ENCODE measurements at regions not wholly inside any gene's neighbourhood (a gene's known extent, or its start where the extent isn't known, plus 50 kb on each side); places are given as distances from the start of the nearest gene placed in this dataset.
"Not testable (repeated sequence)": the region's sequence is repeated elsewhere in the genome, so short reads cannot be mapped to it uniquely, and the experiment has no call there.

GRCh38 chr4:126661194-126661593, 971.6 kb upstream of the INTU start:
- no peak for DNase-seq (ENCODE audit: low read depth, low spot score)
- no peak overlapping the region for H3K27ac ChIP-seq

GRCh38 chr4:126664839-126665238, 967.9 kb upstream of the INTU start:
- no peak for DNase-seq (ENCODE audit: low read depth, low spot score)
- no peak overlapping the region for H3K27ac ChIP-seq

GRCh38 chr4:126670038-126670437, 962.7 kb upstream of the INTU start:
- H3K27ac ChIP-seq; DNase-seq (ENCODE audit: low read depth, low spot score): not testable (repeated sequence)

- H3K27ac ChIP-seq, result no peak overlapping the region
- no peak for DNase-seq (ENCODE audit: low read depth, low spot score)
Observed at GRCh38 chr4:126678618-126679017, 954.1 kb upstream of the INTU start.

GRCh38 chr4:126679303-126679702, 953.5 kb upstream of the INTU start:
- DNase-seq (ENCODE audit: low read depth, low spot score), result no peak
- no peak overlapping the region for H3K27ac ChIP-seq

GRCh38 chr4:126682250-126682649, 950.5 kb upstream of the INTU start:
- H3K27ac ChIP-seq, result no peak overlapping the region
- no peak for DNase-seq (ENCODE audit: low read depth, low spot score)

GRCh38 chr4:126686491-126686890, 946.3 kb upstream of the INTU start:
- DNase-seq (ENCODE audit: low read depth, low spot score), result no peak
- no peak overlapping the region for H3K27ac ChIP-seq

- no peak for DNase-seq (ENCODE audit: low read depth, low spot score)
- H3K27ac ChIP-seq, result no peak overlapping the region
Observed at GRCh38 chr4:126687655-126688358, 945.0 kb upstream of the INTU start.

- no peak for DNase-seq (ENCODE audit: low read depth, low spot score)
- H3K27ac ChIP-seq, result no peak overlapping the region
Observed at GRCh38 chr4:126691797-126692196, 941.0 kb upstream of the INTU start.

GRCh38 chr4:126697748-126698147, 935.0 kb upstream of the INTU start:
- H3K27ac ChIP-seq, result no peak overlapping the region
- no peak for DNase-seq (ENCODE audit: low read depth, low spot score)

GRCh38 chr4:126698224-126698623, 934.5 kb upstream of the INTU start:
- no peak overlapping the region for H3K27ac ChIP-seq
- no peak for DNase-seq (ENCODE audit: low read depth, low spot score)

- no peak for DNase-seq (ENCODE audit: low read depth, low spot score)
- no peak overlapping the region for H3K27ac ChIP-seq
Observed at GRCh38 chr4:126701756-126702155, 931.0 kb upstream of the INTU start.

GRCh38 chr4:126702747-126703146, 930.0 kb upstream of the INTU start:
- no peak for DNase-seq (ENCODE audit: low read depth, low spot score)

GRCh38 chr4:126705266-126705665, 927.5 kb upstream of the INTU start:
- no peak overlapping the region for H3K27ac ChIP-seq
- DNase-seq (ENCODE audit: low read depth, low spot score), result no peak

More at GRCh38 chr4:126702747-126703146, 930.0 kb upstream of the INTU start:
- no peak overlapping the region for H3K27ac ChIP-seq

GRCh38 chr4:126708716-126709115, 924.0 kb upstream of the INTU start:
- peak; percentile 74 for DNase-seq (ENCODE audit: low read depth, low spot score)
- H3K27ac ChIP-seq, result no peak overlapping the region

GRCh38 chr4:126710935-126711334, 921.8 kb upstream of the INTU start:
- no peak overlapping the region for H3K27ac ChIP-seq
- peak; percentile 26 for DNase-seq (ENCODE audit: low read depth, low spot score)

- H3K27ac ChIP-seq, result no peak overlapping the region
- no peak for DNase-seq (ENCODE audit: low read depth, low spot score)
Observed at GRCh38 chr4:126715067-126715466, 917.7 kb upstream of the INTU start.

GRCh38 chr4:126715681-126716080, 917.1 kb upstream of the INTU start:
- no peak overlapping the region for H3K27ac ChIP-seq
- DNase-seq (ENCODE audit: low read depth, low spot score), result no peak

GRCh38 chr4:126718136-126718535, 914.6 kb upstream of the INTU start:
- no peak overlapping the region for H3K27ac ChIP-seq
- DNase-seq (ENCODE audit: low read depth, low spot score), result no peak

- no peak overlapping the region for H3K27ac ChIP-seq
- no peak for DNase-seq (ENCODE audit: low read depth, low spot score)
Observed at GRCh38 chr4:126719852-126720251, 912.9 kb upstream of the INTU start.

- DNase-seq (ENCODE audit: low read depth, low spot score), result no peak
- no peak overlapping the region for H3K27ac ChIP-seq
Observed at GRCh38 chr4:126725906-126726305, 906.9 kb upstream of the INTU start.

- no peak for DNase-seq (ENCODE audit: low read depth, low spot score)
- no peak overlapping the region for H3K27ac ChIP-seq
Observed at GRCh38 chr4:126727461-126727860, 905.3 kb upstream of the INTU start.
